ENCODE measurements at regions not wholly inside any gene's neighbourhood (a gene's known extent, or its start where the extent isn't known, plus 50 kb on each side); places are given as distances from the start of the nearest gene placed in this dataset.

DNA sequence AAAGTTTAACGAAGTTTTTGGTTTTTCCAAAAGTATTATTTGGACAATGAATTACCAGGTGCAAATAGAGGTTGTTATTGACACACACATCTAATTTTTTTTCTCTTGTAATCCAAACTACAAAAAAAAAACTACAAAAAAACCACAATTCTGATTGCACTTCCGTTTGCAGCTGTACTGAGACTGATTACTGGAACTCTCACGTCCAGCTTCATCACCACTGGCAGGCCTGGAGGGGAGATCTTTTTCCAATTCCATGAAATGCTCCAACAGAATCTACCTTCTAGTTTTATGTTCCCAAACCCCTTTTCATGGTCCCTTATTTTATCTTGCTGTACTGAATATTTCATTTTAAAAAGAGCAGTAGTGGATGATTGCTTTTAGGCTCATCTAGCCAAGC is 1118.3 kb downstream of the C4orf33 start:
- TF ChIP-seq, protein P1, sequence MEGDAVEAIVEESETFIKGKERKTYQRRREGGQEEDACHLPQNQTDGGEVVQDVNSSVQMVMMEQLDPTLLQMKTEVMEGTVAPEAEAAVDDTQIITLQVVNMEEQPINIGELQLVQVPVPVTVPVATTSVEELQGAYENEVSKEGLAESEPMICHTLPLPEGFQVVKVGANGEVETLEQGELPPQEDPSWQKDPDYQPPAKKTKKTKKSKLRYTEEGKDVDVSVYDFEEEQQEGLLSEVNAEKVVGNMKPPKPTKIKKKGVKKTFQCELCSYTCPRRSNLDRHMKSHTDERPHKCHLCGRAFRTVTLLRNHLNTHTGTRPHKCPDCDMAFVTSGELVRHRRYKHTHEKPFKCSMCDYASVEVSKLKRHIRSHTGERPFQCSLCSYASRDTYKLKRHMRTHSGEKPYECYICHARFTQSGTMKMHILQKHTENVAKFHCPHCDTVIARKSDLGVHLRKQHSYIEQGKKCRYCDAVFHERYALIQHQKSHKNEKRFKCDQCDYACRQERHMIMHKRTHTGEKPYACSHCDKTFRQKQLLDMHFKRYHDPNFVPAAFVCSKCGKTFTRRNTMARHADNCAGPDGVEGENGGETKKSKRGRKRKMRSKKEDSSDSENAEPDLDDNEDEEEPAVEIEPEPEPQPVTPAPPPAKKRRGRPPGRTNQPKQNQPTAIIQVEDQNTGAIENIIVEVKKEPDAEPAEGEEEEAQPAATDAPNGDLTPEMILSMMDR (IDR thresholded peaks at IDR 0.05; ENCODE audit: low read depth, low read length), result no peak
- no peak for TF ChIP-seq EZH2phosphoT487 (IDR thresholded peaks at IDR 0.05; ENCODE audit: low read depth)

All from OCI-LY3 (cell line).